ENCODE measurements at regions not wholly inside any gene's neighbourhood (a gene's known extent, or its start where the extent isn't known, plus 50 kb on each side); places are given as distances from the start of the nearest gene placed in this dataset.
"Not testable (repeated sequence)": the region's sequence is repeated elsewhere in the genome, so short reads cannot be mapped to it uniquely, and the experiment has no call there.

- ATAC-seq: no peak
- intact Hi-C loops (cut with DNase I): no loop called here
- no peaks in the 10 kb centered on the region for H3K36me3 ChIP-seq
- no peak overlapping the region for H3K4me3 ChIP-seq
- TF ChIP-seq POLR2A (IDR thresholded peaks at IDR 0.05): no peak
- TF ChIP-seq CTCF (IDR thresholded peaks at IDR 0.05): no peak
- no peak overlapping the region for H3K27ac ChIP-seq
- no peaks in the 10 kb centered on the region for H3K27me3 ChIP-seq
- H3K4me1 ChIP-seq: no peaks in the 10 kb centered on the region
- H3K9me3 ChIP-seq: no peaks in the 10 kb centered on the region
- DNase-seq: no peak
Observed at GRCh38 chr6:86722131-86722530, 215.2 kb upstream of the HTR1E start.

- DNase-seq: no peak
- no peaks in the 10 kb centered on the region for H3K36me3 ChIP-seq
- intact Hi-C loops (cut with DNase I): no loop called here
- H3K4me3 ChIP-seq: no peak overlapping the region
- TF ChIP-seq CTCF (IDR thresholded peaks at IDR 0.05) (no peak), POLR2A (IDR thresholded peaks at IDR 0.05) (no peak)
- 29% methylated on average over 3 of the region's 3 CpGs for WGBS (ENCODE audit: insufficient coverage, low coverage, low lambda C conversion rate, missing lambda C conversion rate)
- no peaks in the 10 kb centered on the region for H3K27me3 ChIP-seq
- no peaks in the 10 kb centered on the region for H3K9me3 ChIP-seq
- no peak overlapping the region for H3K27ac ChIP-seq
- no peaks in the 10 kb centered on the region for H3K4me1 ChIP-seq
- no peak for ATAC-seq
Observed at GRCh38 chr6:86715676-86716075, 221.7 kb upstream of the HTR1E start.

GRCh38 chr6:86712039-86712438 is 225.3 kb upstream of the HTR1E start:
- no peak overlapping the region for H3K27ac ChIP-seq
- no peaks in the 10 kb centered on the region for H3K27me3 ChIP-seq
- intact Hi-C loops (cut with DNase I): no loop called here
- 6% methylated on average over 2 of the region's 2 CpGs for WGBS (ENCODE audit: insufficient coverage, low coverage, low lambda C conversion rate, missing lambda C conversion rate)
- no peaks in the 10 kb centered on the region for H3K4me1 ChIP-seq
- ATAC-seq: no peak
- H3K36me3 ChIP-seq: no peaks in the 10 kb centered on the region
- no peak overlapping the region for H3K4me3 ChIP-seq
- H3K9me3 ChIP-seq: no peaks in the 10 kb centered on the region
- DNase-seq: no peak
- TF ChIP-seq POLR2A (IDR thresholded peaks at IDR 0.05) (no peak), CTCF (IDR thresholded peaks at IDR 0.05) (no peak)

- Histone ChIP-seq H3K4me1 (no peaks in the 10 kb centered on the region), H3K9me3 (no peaks in the 10 kb centered on the region), H3K36me3 (no peaks in the 10 kb centered on the region), H3K27ac (no peak overlapping the region), H3K4me3 (no peak overlapping the region), H3K27me3 (no peaks in the 10 kb centered on the region)
- DNase-seq (no peak), ATAC-seq (no peak)
- intact Hi-C loops (cut with DNase I): no loop called here
- TF ChIP-seq POLR2A (IDR thresholded peaks at IDR 0.05): no peak
- no peak for TF ChIP-seq CTCF (IDR thresholded peaks at IDR 0.05)
- WGBS (ENCODE audit: insufficient coverage, low coverage, low lambda C conversion rate, missing lambda C conversion rate): 31% methylated on average over 2 of the region's 2 CpGs
Observed at GRCh38 chr6:86707545-86708120, 229.7 kb upstream of the HTR1E start.

GRCh38 chr6:86706449-86706848 is 230.9 kb upstream of the HTR1E start:
- no peak for DNase-seq
- TF ChIP-seq CTCF (IDR thresholded peaks at IDR 0.05) (no peak), POLR2A (IDR thresholded peaks at IDR 0.05) (no peak)
- no peak for ATAC-seq
- H3K27ac ChIP-seq: no peak overlapping the region
- no peaks in the 10 kb centered on the region for H3K4me1 ChIP-seq
- no peaks in the 10 kb centered on the region for H3K36me3 ChIP-seq
- H3K9me3 ChIP-seq: no peaks in the 10 kb centered on the region
- intact Hi-C loops (cut with DNase I): no loop called here
- no CpG with 5 or more reads among the region's 4 CpGs for WGBS (ENCODE audit: insufficient coverage, low coverage, low lambda C conversion rate, missing lambda C conversion rate)
- no peaks in the 10 kb centered on the region for H3K27me3 ChIP-seq
- H3K4me3 ChIP-seq: no peak overlapping the region

- H3K27me3 ChIP-seq; H3K4me3 ChIP-seq; ATAC-seq; H3K4me1 ChIP-seq; intact Hi-C loops (cut with DNase I); H3K9me3 ChIP-seq; DNase-seq; H3K27ac ChIP-seq; H3K36me3 ChIP-seq: not testable (repeated sequence)
- 43% methylated on average over 4 of the region's 4 CpGs for WGBS (ENCODE audit: insufficient coverage, low coverage, low lambda C conversion rate, missing lambda C conversion rate)
Observed at GRCh38 chr6:86701228-86701627, 236.1 kb upstream of the HTR1E start.

All from right lobe of liver (tissue), 6 donors.